Left kidney (tissue), 1 donor: ENCODE measurements at regions not wholly inside any gene's neighbourhood (a gene's known extent, or its start where the extent isn't known, plus 50 kb on each side); places are given as distances from the start of the nearest gene placed in this dataset.

Source experiments
- DNase-seq: peaks from one replicate; pipeline ENCODE4 v3.0.0-alpha.2; 2013

GRCh38 chr9:87085073-87085472 lies 137.8 kb upstream of the GAS1 start:
- DNase-seq = no peak

- no peak for DNase-seq
These were observed 138.2 kb upstream of the GAS1 start for GRCh38 chr9:87085521-87085920.

- DNase-seq = peak; percentile 49
These were observed 139.0 kb upstream of the GAS1 start for GRCh38 chr9:87086221-87086818.

GRCh38 chr9:87087197-87087596 lies 139.9 kb upstream of the GAS1 start:
- no peak for DNase-seq

- DNase-seq = no peak
These were observed 140.9 kb upstream of the GAS1 start for GRCh38 chr9:87088192-87088591.

- no peak for DNase-seq
These were observed 141.5 kb upstream of the GAS1 start for GRCh38 chr9:87088621-87089365.

GRCh38 chr9:87089506-87089905 lies 142.2 kb upstream of the GAS1 start:
- no peak for DNase-seq

- no peak for DNase-seq
These were observed 142.6 kb upstream of the GAS1 start for GRCh38 chr9:87089929-87090328.

- no peak for DNase-seq
These were observed 146.5 kb upstream of the GAS1 start for GRCh38 chr9:87093777-87094176.

GRCh38 chr9:87095951-87096350 lies 148.6 kb upstream of the GAS1 start:
- no peak for DNase-seq

- no peak for DNase-seq
These were observed 149.2 kb upstream of the GAS1 start for GRCh38 chr9:87096506-87096905.

- no peak for DNase-seq
These were observed 149.9 kb upstream of the GAS1 start for GRCh38 chr9:87097238-87097637.

GRCh38 chr9:87099407-87099806 lies 152.1 kb upstream of the GAS1 start:
- DNase-seq = no peak

- no peak for DNase-seq
These were observed 152.7 kb upstream of the GAS1 start for GRCh38 chr9:87100001-87100400.

GRCh38 chr9:87102126-87102525 lies 154.8 kb upstream of the GAS1 start:
- DNase-seq = no peak

GRCh38 chr9:87107072-87107471 lies 159.8 kb upstream of the GAS1 start:
- DNase-seq = no peak

GRCh38 chr9:87108661-87109060 lies 161.4 kb upstream of the GAS1 start:
- no peak for DNase-seq

GRCh38 chr9:87109231-87109631 lies 161.9 kb upstream of the GAS1 start:
- DNase-seq = no peak

GRCh38 chr9:87109851-87110250 lies 162.5 kb upstream of the GAS1 start:
- DNase-seq = no peak

- no peak for DNase-seq
These were observed 163.7 kb upstream of the GAS1 start for GRCh38 chr9:87111010-87111409.

- DNase-seq = no peak
These were observed 165.3 kb upstream of the GAS1 start for GRCh38 chr9:87112656-87113055.

GRCh38 chr9:87113874-87114273 lies 166.6 kb upstream of the GAS1 start:
- DNase-seq = no peak

GRCh38 chr9:87115785-87116184 lies 168.5 kb upstream of the GAS1 start:
- no peak for DNase-seq

- DNase-seq = no peak
These were observed 169.2 kb upstream of the GAS1 start for GRCh38 chr9:87116492-87116891.
